HG02884 (cell line): ENCODE measurements at regions not wholly inside any gene's neighbourhood (a gene's known extent, or its start where the extent isn't known, plus 50 kb on each side); places are given as distances from the start of the nearest gene placed in this dataset.

Experiments
- ATAC-seq: cut with Tn5 transposase; IDR thresholded peaks from one replicate; pipeline ENCODE4 v1.9.1; 2021; ENCODE audit warnings: mild to moderate bottlenecking, moderate library complexity; ENCODE audit not compliant: unreplicated experiment

DNA sequence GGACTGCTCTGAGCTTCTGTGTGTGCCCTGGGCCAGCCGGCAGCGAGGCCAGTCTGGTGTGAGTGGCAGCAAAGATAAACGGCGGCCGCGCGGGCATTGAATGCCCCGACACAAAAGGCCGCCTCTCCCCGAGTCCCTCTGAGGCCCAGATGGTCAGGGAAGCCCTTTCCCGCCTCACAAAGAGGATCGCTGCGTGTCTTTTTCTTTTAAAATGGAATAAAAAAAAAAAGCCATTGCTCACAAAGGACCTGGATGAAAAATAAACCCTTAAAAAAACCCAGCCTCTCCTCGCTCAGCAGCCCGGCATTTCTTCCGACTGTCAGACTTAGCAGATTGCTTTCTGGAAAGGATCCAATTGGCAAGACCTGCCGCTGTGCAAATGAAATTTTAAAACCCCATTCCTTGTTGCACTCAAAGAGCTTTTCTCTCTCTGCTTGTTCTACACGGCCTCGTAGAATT, 578.7 kb downstream of the BCOR start:
- ATAC-seq = no peak

DNA sequence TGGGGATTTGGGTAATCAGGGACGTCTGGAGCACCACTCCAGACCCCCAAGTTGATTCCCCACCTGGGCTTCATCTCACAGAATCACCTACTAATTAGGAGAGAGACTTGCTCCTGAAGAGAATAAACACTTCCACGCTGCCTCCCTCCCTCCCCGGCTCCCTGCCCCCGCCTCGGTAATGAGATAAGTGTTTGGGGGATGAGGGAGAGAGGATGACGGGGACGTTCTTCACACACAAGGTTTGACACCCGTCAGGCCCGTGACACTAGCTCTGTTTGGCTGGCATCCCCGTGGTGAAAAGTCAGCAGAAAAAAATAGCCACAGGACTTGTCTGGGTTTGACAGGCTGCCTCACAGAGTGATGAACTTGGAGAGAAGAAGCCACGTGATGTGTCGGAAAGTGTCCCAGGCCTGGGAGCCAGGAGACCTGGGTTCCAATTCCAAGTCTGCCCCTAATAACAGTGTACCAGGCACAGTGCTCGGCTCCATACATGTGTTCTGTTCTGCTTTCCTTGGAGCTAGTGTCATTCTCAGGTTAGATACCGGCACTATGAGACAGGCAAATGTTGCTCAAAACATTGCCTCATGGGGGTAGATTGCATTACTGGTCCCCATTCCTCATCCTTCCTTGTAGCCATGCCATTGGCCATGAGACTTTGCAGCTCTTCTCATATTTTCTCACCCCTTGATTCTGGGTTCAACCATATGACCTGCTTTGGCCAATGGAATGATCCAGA, 578.0 kb downstream of the BCOR start:
- ATAC-seq = no peak

DNA sequence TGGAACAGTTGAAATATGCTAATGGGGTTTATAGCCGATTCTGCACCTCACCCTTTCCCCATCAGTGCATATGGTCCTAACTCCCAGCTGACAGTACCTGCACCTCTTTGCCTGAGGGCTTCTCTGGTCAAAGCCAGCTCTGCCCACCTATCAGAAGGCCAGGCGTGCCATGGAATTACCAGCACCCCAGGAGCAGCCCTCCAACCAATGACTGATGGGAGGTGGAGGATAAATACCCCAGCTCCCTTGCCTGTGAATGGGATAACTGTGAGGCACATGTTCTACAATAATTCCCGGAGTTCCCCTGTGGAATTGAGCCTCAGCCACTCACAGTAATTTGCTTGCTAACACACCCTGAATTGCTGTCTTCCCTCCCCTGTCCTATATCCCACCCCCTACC, 572.0 kb downstream of the BCOR start:
- no peak for ATAC-seq

DNA sequence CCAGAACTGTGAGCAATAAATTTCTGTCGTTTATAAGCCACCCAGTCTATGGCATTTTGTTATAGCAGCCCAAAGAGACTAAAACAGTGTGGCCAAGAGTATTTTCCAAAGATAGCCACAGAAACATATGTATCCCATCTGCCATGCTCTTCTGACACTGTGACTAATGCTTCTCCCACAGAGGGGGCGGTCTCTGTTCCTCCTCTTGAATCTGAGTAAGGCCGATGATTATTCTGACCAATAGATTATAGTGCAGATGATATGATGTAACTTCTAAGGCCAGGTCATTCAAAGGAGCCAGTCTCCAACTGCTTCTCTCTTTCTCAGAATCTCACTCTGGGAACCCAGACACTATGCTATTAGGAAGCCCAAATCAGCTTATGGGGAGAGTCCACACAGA, 570.7 kb downstream of the BCOR start:
- ATAC-seq = no peak

DNA sequence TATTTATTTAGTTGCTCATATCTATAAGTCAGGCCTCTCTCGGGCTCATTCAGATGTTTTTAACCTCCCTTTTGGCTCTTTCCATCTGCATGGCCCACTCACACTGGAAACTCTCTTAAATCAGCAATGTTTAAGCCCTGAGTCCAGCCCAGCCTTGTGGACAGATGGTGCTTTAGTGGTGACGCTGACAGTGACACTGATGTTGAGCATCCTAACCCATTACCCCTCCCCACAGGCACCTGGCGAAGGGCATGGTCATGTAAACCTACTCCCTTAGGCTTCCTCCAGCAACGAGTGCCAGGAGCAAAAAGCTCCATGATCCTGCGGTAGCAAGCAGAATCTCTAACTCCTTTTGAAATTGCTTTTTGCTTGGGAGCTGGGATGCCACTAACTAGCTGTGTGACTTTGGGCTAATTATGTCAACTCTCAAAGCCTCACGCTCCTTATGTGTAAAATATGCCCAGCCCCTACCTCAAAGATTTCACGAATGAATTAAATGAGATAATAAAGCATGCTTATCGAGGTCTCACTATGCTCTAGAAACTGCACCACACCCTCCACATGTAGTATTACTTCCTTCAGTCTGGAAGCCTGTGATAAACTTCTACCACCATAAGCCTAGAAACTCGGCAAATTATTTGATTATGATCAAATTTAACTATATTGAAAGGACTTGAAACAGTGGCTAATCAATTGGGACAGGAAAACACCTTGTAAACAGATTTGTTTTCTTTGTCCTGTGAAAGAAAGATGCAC, 569.4 kb downstream of the BCOR start:
- ATAC-seq = no peak

DNA sequence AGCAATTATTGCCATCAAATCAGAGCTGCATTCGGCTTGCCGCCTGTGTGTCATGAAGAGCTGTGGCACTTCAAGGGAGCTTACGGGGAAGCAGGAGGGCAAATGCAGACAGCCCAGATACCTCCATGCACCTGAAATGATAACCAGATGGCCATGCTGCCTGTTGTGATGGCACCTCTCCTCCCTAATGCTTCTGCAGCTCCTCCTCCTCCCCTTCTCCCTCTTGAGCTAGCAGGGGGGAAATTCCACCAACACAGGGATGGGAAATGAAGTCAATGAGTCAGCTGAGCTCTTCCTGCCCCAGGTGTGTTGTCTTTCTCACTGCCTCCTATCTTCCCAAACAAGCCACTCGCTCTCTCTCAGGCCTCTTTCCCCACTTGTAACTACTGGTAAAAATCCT, 565.0 kb downstream of the BCOR start:
- no peak for ATAC-seq

DNA sequence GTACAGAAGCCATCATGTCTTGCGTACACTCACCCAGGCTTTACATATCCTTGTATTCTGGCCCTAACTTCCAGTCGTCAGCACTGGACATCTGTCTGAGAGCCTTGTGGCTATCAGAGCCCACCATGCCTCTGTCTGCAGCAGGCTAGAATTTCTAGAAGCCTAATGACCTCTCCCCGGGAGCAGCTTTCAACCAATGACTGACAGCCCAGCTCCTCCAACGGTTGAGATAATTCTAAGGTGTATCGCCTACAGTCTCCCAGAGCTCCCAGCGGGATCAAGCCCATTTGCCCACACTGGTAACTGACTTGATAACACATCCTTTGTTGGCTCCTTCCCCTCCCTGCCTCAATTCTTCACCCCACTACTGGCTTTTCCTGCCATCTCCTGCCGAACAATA, 562.8 kb downstream of the BCOR start:
- ATAC-seq = no peak

DNA sequence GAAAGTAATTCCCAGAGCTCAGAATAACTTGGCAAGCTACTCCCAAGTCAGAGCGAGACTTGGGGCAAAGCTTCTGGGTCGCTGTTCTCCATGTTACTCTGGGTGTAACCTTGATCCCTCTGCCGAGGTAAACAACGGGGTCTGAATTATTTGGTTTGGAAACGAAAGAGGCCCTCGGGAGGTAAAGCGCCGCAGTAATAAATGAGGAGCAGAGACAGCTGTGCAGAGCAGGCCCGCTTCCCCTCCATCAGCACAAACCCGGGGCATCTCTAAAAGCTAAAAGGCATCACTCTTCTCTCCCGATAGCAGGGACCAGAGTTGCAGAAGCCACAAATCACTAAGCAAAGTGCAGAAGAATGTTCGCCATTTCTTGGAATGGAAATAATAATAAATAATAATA, 561.5 kb downstream of the BCOR start:
- ATAC-seq = no peak

DNA sequence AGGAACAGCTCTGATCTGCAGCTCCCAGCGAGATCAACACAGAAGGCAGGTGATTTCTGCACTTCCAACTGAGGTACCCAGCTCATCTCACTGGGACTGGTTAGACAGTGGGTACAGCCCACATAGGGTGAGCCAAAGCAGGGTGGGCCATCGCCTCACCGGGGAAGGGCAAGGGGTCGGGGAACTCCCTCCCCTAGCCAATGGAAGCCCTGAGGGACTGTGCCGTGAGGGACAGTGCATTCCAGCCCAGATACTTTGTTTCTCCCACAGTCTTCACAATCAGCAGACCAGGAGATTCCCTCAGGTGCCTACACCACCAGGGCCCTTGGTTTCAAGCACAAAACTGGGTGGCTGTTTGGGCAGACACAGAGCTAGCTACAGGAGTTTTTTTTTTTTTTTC, 555.9 kb downstream of the BCOR start:
- no peak for ATAC-seq

DNA sequence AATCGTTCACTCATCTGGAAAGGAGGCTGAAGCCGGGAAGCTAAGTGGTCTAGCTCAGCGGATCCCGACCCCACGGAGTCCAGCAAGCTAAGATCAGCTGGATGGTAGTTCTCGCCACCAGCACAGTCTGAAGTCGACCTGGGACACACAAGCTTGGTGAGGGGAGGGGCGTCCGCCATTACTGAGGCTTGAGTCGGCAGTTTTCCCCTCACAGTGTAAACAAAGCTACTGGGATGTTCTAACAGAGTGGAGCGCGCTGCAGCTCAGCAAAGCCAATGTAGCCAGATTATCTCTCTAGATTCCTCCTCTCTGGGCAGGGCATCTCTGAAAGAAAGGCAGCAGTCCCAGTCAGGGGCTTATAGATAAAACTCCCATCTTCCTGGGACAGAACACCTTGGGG, 555.4 kb downstream of the BCOR start:
- no peak for ATAC-seq

DNA sequence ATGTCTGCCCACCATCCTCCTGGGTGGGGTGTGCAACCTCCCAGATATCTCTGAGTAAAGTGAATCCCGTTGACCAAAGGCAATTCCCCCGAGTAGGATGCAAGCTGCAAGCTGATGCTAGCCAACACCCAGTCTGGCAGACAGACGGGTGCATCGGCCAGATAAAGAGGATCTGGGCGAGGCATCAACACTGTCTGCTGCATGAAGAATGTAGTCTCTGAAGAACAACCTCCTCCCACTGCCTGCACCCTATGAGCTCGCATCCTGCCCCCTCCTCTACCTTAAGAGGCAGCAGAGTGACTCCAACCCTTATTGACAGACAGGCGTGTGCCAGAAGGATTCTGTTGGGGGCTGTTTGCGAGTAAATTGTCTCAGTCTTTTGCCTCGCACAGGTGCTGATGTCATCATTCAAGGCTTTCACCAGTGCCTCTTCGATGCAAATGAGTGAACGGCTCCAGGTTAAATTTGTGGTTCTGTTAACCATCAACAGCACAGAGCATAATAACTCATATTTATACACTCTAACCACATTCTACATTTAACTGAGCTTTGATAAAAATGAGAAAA, 546.9 kb downstream of the BCOR start:
- ATAC-seq = no peak

DNA sequence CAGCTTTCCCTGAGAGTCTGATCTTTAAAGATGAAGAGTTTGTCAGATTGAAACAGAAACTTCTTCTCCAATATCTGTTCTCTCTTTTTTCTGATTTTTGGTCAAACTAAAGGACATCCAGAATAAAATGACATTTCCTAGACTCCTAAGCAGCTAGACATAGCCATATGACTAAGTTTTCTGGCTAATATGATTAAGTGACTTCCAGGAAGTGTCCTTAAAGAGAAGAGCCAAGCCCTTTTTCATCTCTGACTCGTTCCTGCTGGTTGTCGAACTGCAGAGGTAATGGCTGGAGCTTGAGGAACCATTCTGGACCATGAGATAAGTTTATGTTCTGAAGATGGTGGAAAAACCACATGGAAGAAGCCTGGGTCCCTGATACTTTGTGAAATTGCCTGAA, 546.0 kb downstream of the BCOR start:
- no peak for ATAC-seq

DNA sequence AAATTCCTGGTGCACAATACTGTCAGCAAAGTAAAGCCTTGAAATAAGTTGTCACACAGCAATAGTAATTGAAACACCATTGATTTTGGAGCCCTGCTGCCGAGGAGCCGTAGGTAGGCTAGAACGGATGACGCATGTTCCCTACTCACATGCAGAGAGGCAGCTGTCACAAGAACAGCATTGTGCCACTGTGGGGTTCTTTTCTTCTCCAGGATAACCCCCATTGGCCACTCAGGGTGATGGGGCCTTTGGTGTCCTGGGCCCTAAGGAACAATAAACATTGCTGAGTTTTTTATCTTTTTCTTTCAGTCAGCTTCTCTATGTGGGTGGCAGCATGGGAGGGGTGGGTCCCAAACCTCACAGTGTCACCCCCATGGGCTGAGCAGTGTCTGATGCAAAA, 542.3 kb downstream of the BCOR start:
- ATAC-seq = no peak

DNA sequence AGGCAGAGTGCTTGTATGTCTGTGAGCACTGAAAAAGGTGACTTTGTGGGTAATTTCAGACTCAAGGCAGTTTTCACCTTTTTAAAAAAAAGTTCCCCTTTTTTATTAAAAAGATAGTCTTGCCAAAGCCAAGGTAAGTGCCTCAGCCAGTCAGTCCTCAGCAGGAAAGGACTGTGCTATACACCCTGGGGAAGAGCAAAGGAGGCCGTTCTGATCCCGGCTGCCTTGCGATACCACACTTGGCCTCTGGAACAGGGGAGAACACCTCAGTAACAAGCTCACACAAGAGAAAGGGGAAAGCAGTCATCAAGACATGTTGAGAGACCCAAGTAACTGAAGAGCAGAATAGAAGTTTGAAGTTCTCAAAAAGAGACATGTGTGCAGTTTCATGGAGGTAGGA, 541.7 kb downstream of the BCOR start:
- no peak for ATAC-seq

DNA sequence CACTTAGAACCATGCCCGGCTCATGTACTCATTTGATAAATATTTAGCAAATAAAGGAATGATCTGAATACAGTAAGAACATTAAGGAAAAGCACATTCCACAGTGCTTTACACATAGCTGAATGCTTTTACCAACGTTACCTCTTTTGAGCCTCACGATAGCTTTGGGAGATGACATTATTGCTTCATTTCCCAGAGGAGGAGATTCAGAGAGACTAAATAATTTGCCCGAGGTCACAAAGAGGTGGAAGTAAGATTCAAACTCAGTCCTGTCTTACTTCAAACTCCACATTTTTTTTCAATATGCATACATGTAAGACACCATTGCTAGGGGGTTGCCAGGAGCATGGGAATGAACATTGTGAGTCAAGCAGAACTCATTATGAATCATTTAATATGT, 538.5 kb downstream of the BCOR start:
- ATAC-seq = no peak

DNA sequence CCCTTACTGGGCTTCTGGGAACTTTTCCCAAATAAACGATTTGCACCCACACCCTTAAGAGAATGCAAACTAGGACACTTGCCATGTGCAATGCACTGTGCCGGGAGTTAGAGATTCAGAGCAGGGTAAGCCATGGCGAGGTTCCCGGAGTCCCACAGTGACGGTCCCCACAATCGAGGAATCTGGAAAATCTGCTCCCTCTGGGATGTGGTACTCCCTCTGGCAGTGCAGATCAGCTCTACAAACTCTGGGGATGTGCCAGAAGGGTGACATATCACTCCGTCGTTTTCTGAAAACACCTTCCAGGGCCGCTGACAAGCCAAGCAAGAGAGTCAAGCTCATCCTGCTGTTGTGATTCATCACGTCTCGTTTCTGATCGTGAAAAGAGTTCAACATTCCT, 537.5 kb downstream of the BCOR start:
- no peak for ATAC-seq

DNA sequence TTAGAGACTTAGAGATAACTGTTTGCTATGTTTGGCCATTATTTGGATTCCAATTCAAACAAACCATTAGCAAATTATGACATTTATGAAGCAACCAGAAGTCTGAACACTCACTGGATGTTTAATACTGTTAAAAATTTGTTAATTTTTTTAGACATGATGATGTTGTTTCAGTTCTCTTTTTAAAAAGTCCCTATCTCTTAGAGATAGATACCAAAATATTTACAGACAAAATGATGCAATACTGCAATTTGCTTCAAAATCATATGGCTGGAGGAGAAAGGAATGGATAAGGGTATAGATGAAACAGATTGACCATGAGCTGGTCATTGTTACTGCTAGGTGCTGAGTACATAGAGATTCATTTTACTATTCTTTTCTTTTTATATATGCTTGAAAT, 534.6 kb downstream of the BCOR start:
- no peak for ATAC-seq

DNA sequence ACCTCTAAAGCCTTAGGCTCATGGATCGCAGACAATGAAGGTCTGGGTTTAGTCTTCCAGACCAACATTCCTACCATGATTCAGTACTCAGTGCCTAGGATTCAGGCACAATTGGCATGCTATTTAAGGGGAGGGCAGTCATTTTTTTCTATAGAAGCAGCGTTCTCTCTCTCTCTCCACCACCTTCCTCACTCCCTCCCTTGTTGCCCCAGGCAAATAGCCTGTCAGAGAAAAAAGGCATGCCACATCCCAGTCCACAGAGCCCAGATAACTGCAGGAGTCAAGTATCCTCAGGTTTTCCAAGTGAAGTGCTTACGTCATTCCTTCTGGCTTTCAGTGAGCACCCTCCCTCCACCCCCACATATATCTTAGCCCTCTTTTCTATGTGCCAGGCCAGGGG, 533.0 kb downstream of the BCOR start:
- ATAC-seq = no peak

DNA sequence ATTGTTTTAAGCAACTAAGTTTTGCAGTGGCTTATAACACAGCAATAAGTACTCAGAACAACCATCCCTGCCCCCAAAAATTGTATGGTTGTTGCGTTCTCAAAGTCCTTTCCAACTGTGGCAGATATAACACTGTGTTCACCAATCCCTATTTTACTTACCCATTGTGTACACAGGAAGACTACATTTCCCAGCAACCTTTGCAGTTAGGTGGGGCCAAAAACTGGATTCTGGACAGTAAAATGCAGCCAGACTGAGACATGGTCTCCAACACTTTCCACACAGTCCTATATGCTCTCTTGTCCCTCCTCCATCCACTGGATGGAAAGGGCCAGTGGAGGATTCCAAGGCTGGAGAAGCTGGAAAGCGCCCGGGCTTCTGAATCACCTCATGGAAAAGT, 523.6 kb downstream of the BCOR start:
- no peak for ATAC-seq

DNA sequence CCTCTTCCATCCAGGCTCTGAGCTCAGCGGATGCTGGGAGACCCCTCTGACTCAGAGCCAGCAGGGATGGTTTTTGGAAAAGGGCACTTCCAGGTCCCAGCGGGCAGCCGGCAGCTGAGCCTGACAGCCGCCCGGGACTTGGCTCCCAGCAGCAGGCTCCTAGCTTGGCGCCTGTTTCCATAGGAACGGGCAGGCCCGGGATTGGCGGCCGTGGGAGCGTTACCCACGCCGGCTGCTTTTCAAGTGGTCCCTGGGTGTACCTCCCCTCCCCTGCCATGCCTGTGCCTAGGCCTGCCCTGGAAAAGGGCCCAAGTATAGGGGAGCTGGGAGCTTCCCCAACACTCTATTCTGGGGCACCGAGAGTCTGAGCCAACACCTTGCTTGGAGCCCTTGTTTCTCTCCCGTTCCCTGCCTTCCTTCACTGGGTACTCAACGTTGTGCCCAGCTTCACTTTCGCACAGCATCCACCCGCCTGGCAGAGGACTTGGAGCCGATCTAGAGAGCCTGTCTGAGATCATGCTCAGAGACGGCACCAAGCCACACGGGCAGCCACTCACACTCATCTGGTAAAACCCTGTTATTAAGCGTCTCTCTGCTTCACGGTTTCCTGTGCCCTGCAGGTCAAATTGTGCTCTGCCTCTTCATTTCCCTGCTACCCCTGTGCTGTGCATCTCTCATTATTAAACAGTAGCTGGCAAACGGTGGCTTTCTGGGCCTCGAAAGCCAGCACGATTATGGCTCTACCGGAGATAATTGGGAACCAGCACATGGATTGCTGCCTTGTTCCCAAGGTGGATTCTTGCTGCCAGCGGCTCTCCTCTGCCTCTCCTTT, 521.5 kb downstream of the BCOR start:
- ATAC-seq = no peak

DNA sequence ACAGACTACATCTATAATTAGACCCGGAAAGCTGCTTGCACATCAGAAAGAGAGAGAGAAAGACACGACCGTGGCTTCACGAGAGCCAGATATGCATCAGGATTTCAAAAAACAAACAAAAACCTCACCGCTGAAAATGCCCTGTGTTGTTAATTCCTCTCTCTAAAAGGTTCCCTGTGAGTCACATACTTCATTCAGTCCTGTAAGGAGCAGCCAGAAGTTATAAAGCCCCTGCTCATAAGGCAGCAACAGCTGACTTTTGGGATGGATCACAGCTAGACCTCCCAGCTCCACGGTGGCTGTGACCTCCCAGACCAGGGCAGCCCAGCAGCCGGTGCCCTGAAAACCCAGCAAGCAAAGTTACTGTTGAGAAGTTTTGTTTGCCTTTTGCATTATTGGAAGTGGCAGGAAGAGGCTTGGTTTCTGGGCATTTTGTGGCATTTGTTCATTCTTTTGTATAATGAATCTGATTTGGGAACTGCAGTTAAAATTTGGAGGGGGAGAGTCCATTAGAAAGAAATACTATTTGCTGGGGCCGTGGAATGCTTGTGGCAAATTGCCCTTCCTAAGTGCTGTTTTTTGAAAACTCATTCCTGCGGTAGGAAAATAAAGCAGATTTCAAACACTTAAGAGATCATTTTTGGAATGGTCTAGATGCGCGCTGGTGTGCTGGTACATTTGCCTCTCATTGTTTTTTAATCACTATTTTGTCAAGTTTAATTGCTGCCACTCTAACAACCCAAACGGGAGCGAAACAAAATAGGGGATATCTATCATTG, 520.4 kb downstream of the BCOR start:
- ATAC-seq = no peak
